Activated naive CD4-positive, alpha-beta T cell (primary cell): ENCODE measurements at regions not wholly inside any gene's neighbourhood (a gene's known extent, or its start where the extent isn't known, plus 50 kb on each side); places are given as distances from the start of the nearest gene placed in this dataset.

Experiments used
- DNase-seq, 4 experiments: peaks; one replicate each; lab custom pipeline; 2025; lab: John Stamatoyannopoulos, UW

- DNase-seq, result no peak
Measured at GRCh38 chr1:39107341-39108290, 81.5 kb downstream of the NDUFS5 start.

DNA sequence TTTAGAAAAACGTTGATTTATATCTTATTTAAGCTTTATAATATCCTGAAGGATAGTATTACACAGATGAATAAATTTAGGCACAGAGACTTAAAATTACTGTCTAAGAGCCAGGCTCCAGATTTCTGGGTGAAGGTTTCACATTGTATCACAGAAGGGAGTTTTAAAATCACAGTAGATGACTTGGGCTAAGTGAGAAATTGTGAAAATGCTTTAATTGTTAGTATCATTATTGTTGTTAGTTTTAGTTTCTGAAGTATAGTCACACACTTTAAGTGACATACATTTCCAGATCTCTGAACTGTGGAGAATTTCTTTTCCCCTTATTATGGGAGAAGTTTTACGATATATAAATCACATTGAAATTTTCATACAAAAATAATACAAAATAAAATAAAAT, 83.5 kb downstream of the NDUFS5 start:
- no peak for DNase-seq

DNA sequence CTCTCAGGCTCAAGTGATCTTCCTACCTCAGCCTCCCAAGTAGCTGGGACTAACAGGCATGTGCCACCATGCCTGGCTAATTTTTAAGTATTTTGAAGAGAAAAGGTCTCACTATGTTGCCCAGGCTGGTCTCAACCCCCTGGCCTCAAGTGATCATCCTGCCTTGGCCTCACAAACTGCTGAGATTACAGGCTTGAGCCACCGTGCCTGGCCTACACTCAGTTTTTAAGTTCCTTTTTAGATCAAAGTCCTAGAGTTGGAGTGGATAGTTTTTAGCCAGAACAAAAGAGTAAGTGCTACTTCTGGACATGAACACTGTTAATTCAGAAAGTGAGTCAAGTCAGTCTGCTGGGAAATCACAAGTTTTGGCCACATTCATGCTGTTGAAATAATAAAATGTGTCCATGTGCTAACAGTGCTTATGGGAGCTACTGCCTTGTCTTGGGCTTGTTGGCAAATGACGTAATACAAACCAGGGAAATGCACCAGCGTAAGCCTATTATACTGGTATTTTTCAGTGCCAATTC, 84.2 kb downstream of the NDUFS5 start:
- no peak for DNase-seq

- DNase-seq, result no peak
Measured at GRCh38 chr1:39110882-39111281, 84.7 kb downstream of the NDUFS5 start.

- DNase-seq, result no peak
Measured at GRCh38 chr1:39113109-39113743, 87.1 kb downstream of the NDUFS5 start.

DNA sequence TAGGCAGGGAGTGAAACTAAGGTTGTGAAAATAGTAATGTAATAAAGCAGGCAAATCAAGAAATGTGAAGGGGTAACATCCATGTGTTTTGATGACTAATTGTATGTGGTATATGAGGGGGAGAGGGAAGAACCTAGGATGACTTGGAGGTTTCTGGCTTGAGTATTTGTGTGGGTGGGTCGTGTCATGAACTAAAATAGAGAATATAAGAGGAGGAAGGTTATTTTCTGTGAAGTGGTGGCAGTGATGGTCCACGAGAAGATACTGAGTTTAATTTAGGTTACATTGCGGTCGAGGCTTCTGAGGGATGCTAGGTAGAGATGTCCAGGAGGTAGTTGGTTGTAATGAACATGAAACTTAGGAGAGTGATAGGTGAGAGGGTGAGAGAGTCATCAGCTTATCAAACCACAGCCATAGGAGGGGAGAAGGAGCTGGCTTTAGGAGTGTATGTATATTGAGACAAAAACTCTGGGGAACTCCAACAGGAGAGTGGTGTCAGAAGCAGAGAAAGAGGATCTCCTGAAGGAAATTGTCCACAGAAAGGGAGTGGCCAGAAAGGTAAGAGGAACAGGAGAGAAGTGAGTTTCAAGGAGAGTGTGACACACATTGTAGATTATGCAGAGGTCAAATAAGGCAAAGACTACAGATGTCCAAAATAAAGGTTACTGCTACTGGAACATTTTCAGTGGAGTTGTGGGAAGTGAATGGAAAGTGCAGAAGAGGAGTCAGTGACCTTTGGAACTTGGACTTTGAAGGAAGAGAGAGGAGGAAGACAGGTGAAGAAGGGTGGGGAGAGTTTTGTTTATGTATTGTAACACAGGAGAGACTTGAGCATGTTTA, 89.0 kb upstream of the MACF1 start:
- DNase-seq, result no peak

DNA sequence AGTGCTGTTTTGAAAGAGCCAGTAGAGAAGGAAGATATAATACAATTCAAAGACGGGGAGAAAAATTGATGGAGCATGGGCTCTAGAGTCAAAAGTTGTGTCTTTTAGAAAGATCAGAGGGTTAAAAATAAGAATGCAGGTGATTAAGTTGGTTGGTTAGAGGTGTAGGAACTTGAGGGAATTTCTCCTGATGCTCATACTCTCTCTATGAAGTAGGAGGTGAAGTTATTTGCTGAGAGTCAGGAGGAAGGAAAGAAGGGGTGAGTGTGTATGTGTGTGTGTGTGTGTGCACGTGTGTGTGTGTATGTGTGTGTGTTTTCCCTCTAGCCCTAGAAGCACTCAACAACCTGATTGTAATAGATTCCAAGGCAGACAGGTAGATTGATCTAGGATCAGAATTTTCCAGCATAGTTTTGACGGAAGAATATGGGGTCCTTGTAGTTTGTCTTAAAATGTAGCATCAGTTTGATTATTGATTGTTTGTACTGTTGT, 88.3 kb upstream of the MACF1 start:
- DNase-seq, result no peak

- DNase-seq, result no peak
Measured at GRCh38 chr1:39116860-39117728, 87.4 kb upstream of the MACF1 start.

GRCh38 chr1:39117899-39118450, 86.5 kb upstream of the MACF1 start:
- no peak for DNase-seq

DNA sequence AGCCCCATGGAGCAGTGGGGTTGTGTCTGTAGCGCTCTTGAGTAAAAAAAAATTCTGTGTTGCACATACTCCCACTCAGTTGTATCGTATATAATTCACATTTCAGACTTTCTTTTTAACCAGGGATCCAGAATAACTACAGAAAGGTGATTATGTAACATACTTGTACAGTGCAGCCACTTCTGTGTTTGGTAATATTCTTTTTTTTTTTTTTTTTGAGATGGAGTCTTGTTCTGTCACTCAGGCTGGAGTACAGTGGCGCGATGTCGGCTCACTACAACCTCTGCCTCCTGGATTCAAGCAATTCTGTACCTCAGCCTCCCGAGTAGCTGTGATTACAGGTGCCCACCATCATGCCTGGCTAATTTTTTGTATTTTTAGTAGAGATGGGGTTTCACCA, 82.4 kb upstream of the MACF1 start:
- DNase-seq, result no peak

DNA sequence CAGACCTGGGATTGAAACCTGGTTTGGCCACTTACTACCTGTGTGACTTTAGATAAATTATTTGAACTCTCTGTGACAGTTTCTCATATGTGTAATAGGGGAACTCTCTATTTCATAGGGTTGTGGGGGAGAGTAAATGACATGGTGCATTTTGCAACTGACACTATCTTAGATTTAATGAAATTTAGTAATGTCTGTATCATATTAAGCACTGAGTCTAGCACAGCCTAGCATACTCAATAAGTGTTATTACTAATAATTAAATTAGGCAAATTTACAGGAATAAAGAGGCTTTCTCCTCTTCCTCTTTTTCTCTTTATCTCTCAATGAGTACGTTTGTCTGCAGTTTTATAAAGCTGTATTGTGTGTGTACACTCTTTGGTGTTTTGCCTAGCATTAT, 80.2 kb upstream of the MACF1 start:
- no peak for DNase-seq

- DNase-seq, result no peak
Measured at GRCh38 chr1:39127513-39127912, 77.0 kb upstream of the MACF1 start.

- DNase-seq, result no peak
Measured at GRCh38 chr1:39128126-39128525, 76.4 kb upstream of the MACF1 start.

- DNase-seq, result no peak
Measured at GRCh38 chr1:39128959-39129358, 75.5 kb upstream of the MACF1 start.

- DNase-seq, result no peak
Measured at GRCh38 chr1:39129514-39129913, 75.0 kb upstream of the MACF1 start.

GRCh38 chr1:39130325-39130724, 74.2 kb upstream of the MACF1 start:
- no peak for DNase-seq

DNA sequence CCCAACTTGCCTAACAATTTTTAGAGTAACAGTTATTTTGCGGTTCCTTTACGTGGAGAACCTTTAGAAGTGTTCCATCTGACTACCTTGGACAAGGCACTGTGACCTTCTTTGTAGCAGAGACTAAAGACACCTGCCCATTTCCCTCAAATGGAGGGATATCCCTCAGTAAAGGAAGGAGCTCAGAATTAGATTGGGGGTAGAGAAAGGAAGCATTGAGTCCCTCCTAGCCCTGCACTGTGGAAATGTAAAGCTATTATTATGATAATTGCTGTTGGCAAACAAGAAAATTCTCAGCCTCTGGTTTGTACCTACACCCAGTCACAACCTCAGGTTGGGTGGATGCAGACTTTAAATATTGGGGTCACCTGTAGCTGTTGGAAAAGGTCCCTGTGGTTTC, 72.6 kb upstream of the MACF1 start:
- DNase-seq, result no peak

GRCh38 chr1:39132505-39133339, 71.8 kb upstream of the MACF1 start:
- DNase-seq, result no peak

DNA sequence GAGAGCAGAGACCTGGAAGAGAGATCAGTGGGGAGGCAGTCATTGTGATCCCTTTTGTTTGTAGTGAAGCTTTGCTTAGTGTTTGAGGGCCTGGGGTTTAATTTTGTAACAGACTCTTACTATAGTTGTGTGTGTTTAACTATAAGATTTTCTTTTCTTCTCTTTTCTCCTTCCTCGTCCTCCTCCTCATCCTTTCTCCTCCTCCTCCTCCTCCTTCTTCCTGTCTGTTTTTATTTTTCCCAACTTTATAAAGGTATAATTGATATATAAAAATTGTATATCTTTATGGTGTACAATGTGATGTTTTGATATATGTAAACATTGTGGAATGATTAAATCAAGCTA, 71.2 kb upstream of the MACF1 start:
- no peak for DNase-seq

DNA sequence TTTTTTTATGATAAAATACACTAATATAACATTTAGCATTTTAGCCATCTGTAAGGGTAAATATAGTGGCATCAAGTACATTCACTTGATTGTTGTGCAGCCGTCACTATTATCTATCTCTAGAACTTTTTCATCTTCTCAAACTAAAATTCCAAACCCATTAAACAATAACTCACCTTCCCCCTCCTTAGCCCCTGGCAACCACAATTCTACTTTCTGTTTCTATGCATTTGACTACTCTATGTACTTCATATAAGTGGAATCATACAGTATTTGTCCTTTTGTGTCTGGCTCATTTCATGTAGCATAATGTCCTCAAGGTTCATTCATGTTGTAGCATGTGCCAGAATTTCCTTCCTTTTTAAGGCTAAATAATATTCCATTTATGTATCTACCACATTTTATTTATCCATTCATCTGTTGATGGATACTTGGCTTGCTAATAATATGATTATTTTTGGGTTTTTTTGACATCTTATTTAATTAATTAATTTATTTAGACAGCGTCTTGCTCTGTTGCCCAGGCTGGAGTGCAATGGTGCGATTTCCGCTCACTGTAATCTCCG, 69.6 kb upstream of the MACF1 start:
- DNase-seq, result no peak
